ENCODE measurements at regions not wholly inside any gene's neighbourhood (a gene's known extent, or its start where the extent isn't known, plus 50 kb on each side); places are given as distances from the start of the nearest gene placed in this dataset.

GRCh38 chr6:156219973-156220372 lies 557.2 kb upstream of the ARID1B start:
- H3K36me3 ChIP-seq, result no peaks in the 10 kb centered on the region
- H3K4me1 ChIP-seq, result peaks cover 4% of the 10 kb centered on the region; the same call in 1 of the 2 replicates
- no peak for DNase-seq
- no peak for TF ChIP-seq CTCF (IDR thresholded peaks at IDR 0.05; ENCODE audit: low read depth, low read length)
- H3K27me3 ChIP-seq, result no peaks in the 10 kb centered on the region
- H3K9me3 ChIP-seq, result no peaks in the 10 kb centered on the region
- H3K4me3 ChIP-seq (ENCODE audit: low read depth, low read length), result no peak overlapping the region

- no peaks in the 10 kb centered on the region for H3K36me3 ChIP-seq
- H3K4me1 ChIP-seq, result no peaks in the 10 kb centered on the region
- no peaks in the 10 kb centered on the region for H3K9me3 ChIP-seq
- H3K27me3 ChIP-seq, result no peaks in the 10 kb centered on the region
- H3K4me3 ChIP-seq (ENCODE audit: low read depth, low read length), result no peak overlapping the region
- DNase-seq, result no peak
- no peak for TF ChIP-seq CTCF (IDR thresholded peaks at IDR 0.05; ENCODE audit: low read depth, low read length)
Measured at GRCh38 chr6:156205678-156206077, 571.5 kb upstream of the ARID1B start.

- H3K9me3 ChIP-seq, result no peaks in the 10 kb centered on the region
- TF ChIP-seq CTCF (IDR thresholded peaks at IDR 0.05; ENCODE audit: low read depth, low read length), result no peak
- H3K4me1 ChIP-seq, result no peaks in the 10 kb centered on the region; the same call in 1 of the 2 replicates
- DNase-seq, result no peak
- no peak overlapping the region for H3K4me3 ChIP-seq (ENCODE audit: low read depth, low read length)
- no peaks in the 10 kb centered on the region for H3K36me3 ChIP-seq
- no peaks in the 10 kb centered on the region for H3K27me3 ChIP-seq
Measured at GRCh38 chr6:156199182-156199581, 578.0 kb upstream of the ARID1B start.

GRCh38 chr6:156197513-156197912 lies 579.7 kb upstream of the ARID1B start:
- no peaks in the 10 kb centered on the region for H3K27me3 ChIP-seq
- no peaks in the 10 kb centered on the region for H3K36me3 ChIP-seq
- DNase-seq, result no peak
- no peak overlapping the region for H3K4me3 ChIP-seq (ENCODE audit: low read depth, low read length)
- TF ChIP-seq CTCF (IDR thresholded peaks at IDR 0.05; ENCODE audit: low read depth, low read length), result no peak
- H3K4me1 ChIP-seq, result no peaks in the 10 kb centered on the region; the same call in 1 of the 2 replicates
- H3K9me3 ChIP-seq, result no peaks in the 10 kb centered on the region

GRCh38 chr6:156194981-156195380 lies 582.2 kb upstream of the ARID1B start:
- no peak for DNase-seq
- H3K9me3 ChIP-seq, result no peaks in the 10 kb centered on the region
- H3K4me1 ChIP-seq, result no peaks in the 10 kb centered on the region; the same call in 1 of the 2 replicates
- TF ChIP-seq CTCF (IDR thresholded peaks at IDR 0.05; ENCODE audit: low read depth, low read length), result no peak
- H3K4me3 ChIP-seq (ENCODE audit: low read depth, low read length), result no peak overlapping the region
- no peaks in the 10 kb centered on the region for H3K27me3 ChIP-seq
- no peaks in the 10 kb centered on the region for H3K36me3 ChIP-seq

GRCh38 chr6:156193381-156193780 lies 583.8 kb upstream of the ARID1B start:
- no peak for TF ChIP-seq CTCF (IDR thresholded peaks at IDR 0.05; ENCODE audit: low read depth, low read length)
- Histone ChIP-seq H3K4me1 (no peaks in the 10 kb centered on the region; the same call in 1 of the 2 replicates), H3K27me3 (no peaks in the 10 kb centered on the region), H3K4me3 (ENCODE audit: low read depth, low read length) (no peak overlapping the region), H3K36me3 (no peaks in the 10 kb centered on the region), H3K9me3 (no peaks in the 10 kb centered on the region)
- no peak for DNase-seq

Measured in BE2C (cell line).